Inferior parietal cortex (tissue), 1 donor: ENCODE measurements at regions not wholly inside any gene's neighbourhood (a gene's known extent, or its start where the extent isn't known, plus 50 kb on each side); places are given as distances from the start of the nearest gene placed in this dataset.
"Not testable (repeated sequence)": the region's sequence is repeated elsewhere in the genome, so short reads cannot be mapped to it uniquely, and the experiment has no call there.

Source experiments
- DNase-seq: peaks from one replicate; pipeline ENCODE4 v3.0.0-alpha.2; 2016; ENCODE audit errors: extremely low spot score

GRCh38 chr2:14047491-14047890 lies 585.0 kb upstream of the LRATD1 start:
- no peak for DNase-seq

DNA sequence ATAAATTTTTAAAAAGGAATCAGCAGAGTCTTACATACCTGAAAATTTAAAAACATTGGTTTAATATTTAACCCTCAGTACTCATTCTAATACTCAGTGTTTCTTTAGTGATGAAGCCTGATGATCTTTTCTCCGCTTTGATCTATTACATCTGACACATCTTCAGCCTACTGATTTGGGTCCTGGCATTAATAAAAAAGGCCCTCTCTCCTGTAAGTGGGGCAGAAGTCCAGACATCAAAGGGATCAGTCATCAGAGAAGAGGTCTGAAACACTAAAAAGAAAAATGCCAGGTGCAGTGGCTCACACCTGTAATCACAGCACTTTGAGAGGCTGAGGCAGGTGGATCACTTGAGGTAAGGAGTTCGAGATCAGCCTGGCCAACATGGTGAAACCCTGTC lies 581.1 kb upstream of the LRATD1 start:
- DNase-seq: no peak

DNA sequence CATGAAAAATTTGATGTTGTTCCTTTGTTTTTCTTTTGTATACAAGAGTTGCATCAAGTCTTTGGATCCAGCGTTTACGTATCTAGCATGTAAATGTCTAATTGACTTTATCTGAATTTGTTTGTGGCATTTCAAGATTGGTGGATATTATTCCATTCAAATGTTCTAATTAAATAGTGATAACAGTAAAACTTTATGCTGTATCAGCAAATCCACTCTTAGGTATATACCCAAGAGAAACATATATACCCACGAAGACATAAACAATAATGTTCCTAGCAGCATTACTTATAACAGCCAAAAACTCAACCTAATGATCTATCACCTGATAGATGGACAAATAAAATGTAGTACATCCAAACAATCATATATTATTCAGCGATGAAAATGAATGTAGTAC lies 579.4 kb upstream of the LRATD1 start:
- DNase-seq: no peak

DNA sequence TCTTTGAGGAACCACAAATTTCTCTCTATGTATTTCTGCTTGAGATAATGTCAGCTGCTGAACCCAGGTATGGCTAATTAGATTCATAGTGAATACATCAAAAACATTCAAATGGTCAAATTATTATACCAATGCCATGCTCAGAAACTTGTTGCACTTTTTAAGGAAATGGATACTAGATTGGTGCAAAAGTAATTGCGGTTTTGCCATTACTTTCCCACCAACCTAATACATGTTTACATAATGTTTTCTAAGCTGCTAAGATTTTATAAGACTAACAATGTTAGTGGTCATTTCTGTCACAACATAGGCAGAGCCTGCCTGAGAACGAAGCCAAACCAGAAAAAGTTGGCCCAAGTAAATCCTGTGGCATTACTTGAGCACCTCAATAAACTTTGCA lies 568.2 kb upstream of the LRATD1 start:
- no peak for DNase-seq

GRCh38 chr2:14072338-14072737 lies 560.2 kb upstream of the LRATD1 start:
- DNase-seq: no peak

- no peak for DNase-seq
These were observed 557.8 kb upstream of the LRATD1 start for GRCh38 chr2:14074691-14075090.

- no peak for DNase-seq
These were observed 552.9 kb upstream of the LRATD1 start for GRCh38 chr2:14079576-14079975.

- DNase-seq: no peak
These were observed 551.0 kb upstream of the LRATD1 start for GRCh38 chr2:14081521-14081920.

GRCh38 chr2:14082640-14083039 lies 549.9 kb upstream of the LRATD1 start:
- DNase-seq: no peak

GRCh38 chr2:14094592-14094991 lies 537.9 kb upstream of the LRATD1 start:
- no peak for DNase-seq

DNA sequence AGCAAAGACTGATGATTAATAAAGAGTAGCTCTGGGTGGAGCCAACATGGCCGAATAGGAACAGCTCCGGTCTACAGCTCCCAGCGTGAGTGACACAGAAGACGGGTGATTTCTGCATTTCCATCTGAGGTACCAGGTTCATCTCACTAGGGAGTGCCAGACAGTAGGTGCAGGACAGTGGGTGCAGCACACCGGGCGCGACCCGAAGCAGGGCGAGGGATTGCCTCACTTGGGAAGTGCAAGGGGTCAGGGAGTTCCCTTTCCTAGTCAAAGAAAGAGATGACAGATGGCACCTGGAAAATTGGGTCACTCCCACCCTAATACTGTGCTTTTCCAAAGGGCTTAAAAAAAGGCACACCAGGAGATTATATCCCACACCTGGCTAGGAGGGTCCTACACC lies 533.4 kb upstream of the LRATD1 start:
- DNase-seq: not testable (repeated sequence)

GRCh38 chr2:14114275-14114674 lies 518.2 kb upstream of the LRATD1 start:
- DNase-seq: no peak

DNA sequence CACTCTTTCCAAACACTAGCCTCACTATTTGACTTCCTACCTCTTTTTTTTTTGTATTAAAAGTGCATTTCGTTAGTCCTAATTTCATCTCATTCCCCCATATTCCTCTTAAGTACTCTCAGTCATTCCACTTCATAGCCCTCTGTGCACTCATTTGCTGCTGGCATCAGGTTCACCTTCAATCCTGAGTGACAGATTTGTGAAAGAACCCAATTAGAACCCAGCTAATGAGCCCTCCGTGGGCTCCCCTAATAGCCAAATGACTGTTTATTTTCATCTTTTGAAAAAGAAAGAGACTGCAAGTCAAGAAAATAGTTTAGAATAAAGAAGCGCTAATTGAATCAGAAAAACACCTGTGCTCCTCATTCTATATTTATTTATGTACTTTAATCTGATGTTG lies 512.1 kb upstream of the LRATD1 start:
- no peak for DNase-seq

- no peak for DNase-seq
These were observed 508.9 kb upstream of the LRATD1 start for GRCh38 chr2:14123436-14124103.

DNA sequence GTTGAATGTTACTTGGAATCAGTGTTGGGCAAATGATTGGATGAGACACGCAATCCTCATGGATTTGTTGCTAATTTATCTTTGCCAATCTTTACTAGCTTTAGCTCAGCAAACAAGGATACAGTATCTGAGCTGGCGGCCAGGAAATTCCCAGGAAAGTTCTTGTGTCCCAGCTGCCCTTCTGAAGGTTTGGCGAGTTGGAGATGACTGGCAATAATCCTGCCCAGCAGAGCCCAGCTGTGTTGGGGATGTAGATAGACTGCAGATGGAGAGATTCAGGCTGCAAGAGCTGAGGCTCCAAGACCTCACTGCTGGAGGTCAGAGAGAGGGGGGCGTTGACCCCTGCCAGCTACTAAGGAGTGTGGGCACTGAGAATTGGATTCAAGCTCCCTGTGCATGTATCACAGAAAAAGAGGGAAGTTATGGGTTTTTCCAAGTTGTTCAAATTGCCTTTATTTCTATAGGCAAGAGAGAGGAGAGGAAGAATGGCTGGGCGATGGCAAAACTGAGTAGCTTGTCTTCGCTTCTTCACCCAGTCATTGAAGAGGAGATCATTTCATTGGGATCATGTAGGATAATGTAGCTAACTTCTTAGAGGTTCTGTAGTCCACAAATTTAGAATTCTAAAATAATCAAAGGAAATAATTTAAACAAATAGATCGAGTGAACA lies 506.8 kb upstream of the LRATD1 start:
- no peak for DNase-seq

GRCh38 chr2:14126846-14127245 lies 505.7 kb upstream of the LRATD1 start:
- no peak for DNase-seq

DNA sequence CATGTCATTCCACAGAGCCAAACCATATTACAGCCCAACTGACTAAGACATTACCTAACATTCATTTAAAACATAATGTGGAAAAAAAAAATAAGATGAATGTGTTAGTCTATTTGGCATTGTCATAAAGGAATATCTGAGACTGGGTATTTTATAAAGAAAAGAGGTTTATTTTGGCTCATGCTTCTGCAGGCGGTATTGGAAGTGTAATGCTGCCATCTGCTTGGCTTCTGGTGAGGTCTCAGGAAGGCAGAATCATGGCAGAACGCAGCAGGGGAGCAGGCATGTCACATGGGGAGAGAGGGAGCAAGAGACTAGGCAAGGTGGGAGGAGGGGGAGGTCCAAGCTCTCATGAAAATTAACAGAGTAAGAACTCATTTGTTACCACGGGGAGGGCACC lies 504.8 kb upstream of the LRATD1 start:
- DNase-seq: no peak

GRCh38 chr2:14132386-14132785 lies 500.1 kb upstream of the LRATD1 start:
- DNase-seq: no peak

DNA sequence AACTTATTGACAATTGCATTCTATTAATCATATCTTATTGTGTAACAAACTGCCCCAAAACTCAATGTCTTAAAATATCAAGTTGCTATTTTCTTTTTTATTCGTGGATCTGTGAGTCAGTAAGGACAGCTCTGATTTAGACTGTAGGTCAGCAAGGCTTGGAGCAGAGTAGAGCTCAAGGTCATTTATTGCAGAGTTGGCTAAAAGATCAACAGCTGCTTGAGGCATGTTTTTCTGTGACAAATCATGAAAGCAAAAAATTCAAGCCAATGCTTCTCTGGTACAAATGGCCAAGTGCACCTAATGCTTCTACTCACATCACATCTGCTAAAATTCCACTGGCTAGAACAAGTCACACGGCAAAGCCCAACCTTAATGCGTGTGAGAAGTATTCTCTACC lies 497.7 kb upstream of the LRATD1 start:
- DNase-seq: no peak

DNA sequence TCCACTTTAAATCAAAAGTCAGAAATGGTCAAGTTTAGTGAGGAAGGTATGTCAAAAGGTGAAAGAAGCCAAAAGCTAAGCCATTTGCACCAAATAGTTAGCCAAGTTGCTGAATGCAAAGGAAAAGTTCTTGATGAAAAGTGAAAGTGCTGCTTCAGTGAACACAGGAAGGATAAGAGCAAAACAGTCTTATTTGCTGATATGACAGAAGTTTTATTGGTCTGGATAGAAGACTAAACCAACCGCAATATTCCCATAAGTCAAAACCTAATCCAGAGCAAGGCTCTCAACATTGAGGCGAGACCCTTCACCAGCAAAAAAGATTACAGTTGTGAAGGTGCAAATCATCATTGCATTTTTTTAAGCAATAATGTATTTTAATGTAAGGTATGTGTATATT lies 496.5 kb upstream of the LRATD1 start:
- DNase-seq: no peak

GRCh38 chr2:14137643-14138042 lies 494.9 kb upstream of the LRATD1 start:
- no peak for DNase-seq

DNA sequence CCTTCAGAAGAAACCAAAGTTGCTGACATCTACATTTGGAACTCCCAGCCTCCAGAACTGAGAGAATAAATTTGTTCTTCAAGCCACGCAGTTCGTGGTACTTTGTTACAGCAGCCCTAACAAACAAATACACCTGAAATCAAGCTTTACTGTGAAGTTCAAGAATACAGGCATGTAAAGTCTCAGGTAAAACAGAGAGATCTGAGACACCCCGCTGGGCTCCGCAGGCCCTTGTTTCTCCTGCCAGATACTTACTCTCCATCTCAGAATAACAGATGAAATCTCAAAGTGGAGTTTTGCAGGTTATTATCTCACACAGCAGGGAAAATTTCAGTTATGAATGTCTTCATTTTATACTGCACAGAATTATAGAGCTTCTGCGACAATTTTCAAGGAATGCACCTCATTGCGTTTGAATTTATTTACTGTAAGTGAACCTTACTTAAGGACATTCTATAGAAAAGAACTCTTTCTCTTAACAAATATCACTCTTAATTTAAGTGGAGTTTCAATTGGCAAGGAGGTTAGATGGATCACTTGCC lies 492.4 kb upstream of the LRATD1 start:
- no peak for DNase-seq

GRCh38 chr2:14143435-14143834 lies 489.1 kb upstream of the LRATD1 start:
- DNase-seq: no peak

DNA sequence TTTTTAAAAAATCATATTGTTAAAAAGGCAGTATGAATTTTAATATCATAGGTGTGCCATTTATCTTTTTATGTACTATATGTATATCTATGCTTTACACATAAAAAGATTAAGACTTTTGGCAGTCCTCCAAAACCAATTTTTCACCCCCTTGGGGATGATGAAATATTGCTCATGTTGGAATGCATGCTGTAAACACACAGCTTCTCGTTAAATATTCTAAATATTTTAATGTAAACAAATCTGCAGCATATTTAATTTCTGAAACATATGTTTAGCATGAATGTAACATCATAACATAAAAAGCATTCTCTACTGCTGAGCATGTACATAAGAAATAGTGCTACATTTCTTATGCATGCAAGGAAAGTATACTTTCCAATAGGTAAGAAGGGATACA lies 484.3 kb upstream of the LRATD1 start:
- DNase-seq: no peak
